Hematopoietic multipotent progenitor cell treated with erythropoietin and hydrocortisone succinate and interleukin-3 and kit ligand, for 17 days (in vitro differentiated cells): ENCODE measurements at regions not wholly inside any gene's neighbourhood (a gene's known extent, or its start where the extent isn't known, plus 50 kb on each side); places are given as distances from the start of the nearest gene placed in this dataset.

Experiments used
- DNase-seq: peaks from one replicate; pipeline ENCODE4 v3.0.0-alpha.2; 2015; ENCODE audit warnings: low spot score

DNA sequence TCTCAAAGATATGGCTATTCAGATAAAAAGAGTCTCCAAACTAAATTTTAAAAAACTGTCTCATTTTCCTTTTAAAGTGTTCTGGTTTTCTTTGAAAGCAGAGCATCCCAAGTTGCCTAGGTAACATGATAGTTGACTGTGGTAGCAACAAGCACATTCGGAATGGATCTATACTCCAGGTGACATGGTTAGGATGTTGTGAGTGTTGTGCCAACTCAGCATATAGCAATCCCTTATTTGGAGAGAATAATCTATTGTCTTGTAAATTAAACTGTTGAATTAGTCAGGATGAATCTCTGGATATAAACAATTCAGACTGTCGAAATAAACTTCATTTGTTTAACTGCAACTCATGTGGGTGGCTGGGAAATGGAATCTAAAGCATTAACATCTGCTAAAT lies 418.6 kb downstream of the TUSC7 start:
- no peak for DNase-seq

DNA sequence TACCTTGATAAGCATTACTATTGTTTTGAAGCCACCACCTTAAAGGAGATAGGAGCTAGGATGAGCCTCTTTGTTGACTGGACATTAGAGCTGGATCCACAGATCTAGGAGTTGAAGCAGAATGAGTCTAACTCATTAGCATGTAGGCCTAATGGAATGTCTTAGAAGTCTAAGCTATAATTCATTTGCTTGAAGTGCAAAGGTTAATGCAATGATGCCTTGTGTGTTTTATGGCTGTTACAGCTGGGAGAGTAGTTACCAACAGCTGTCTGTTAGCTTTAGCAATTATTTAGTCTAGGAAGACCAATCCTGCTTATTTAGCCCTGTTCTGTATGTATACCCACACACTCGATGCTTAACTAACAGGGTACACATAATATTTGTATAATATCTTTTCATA lies 419.3 kb downstream of the TUSC7 start:
- DNase-seq: no peak

DNA sequence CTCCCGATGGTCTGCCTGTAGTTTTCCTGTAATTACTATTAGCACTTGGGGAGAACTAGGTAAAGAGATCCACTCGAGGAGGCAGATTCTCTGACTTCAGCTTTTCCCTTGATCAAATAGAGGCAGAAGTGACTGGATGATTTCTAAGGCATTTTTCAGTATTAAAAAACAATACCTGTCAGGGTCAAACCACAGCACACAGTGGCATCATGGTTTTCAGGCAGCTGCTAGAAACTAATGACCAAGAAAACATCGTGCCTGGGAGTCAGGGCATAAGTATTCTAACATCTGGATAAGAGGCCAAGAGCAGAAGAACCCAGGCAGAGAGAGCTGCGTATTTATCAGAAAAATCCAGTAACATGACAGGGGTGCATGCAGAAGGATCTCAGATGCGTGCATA lies 419.9 kb downstream of the TUSC7 start:
- no peak for DNase-seq

DNA sequence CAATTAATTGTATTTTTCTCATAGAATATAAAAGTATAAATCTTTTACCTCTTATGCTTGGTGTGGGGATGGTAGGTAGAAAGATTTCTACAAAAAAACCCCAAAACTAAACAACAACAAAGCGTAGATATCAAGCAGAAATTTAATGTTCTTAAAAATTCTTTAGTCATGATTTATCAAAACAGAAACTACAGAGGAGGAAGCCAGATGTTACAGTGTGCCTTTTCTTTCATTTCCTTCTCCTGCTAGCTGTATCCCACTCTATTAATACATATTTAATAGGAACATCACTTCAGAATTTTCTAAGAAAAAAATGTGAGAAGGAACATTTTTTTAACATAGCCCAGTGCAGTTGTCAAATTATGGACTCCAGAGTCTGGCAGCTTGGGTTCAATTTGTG lies 420.6 kb downstream of the TUSC7 start:
- no peak for DNase-seq

- DNase-seq: no peak
Observed at GRCh38 chr3:117131259-117131658, 421.7 kb downstream of the TUSC7 start.

DNA sequence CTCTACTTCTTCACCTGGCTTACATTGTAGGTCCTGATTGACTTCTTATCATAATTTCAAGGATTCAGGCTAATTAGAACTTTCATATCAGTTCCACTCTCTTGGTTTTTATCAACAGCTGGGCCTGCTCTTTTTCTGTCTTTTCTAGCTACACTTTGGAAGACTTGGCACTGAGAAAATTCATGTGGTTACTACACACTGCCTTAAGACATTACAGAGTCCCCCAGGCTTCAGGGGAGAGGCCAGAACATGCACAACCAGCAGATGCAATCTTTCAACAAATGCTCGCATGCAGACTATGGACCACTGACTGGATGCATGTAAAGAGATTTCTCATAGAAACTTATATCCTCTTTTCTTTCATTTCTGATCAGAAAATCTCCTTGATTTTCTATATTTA lies 423.5 kb downstream of the TUSC7 start:
- no peak for DNase-seq

DNA sequence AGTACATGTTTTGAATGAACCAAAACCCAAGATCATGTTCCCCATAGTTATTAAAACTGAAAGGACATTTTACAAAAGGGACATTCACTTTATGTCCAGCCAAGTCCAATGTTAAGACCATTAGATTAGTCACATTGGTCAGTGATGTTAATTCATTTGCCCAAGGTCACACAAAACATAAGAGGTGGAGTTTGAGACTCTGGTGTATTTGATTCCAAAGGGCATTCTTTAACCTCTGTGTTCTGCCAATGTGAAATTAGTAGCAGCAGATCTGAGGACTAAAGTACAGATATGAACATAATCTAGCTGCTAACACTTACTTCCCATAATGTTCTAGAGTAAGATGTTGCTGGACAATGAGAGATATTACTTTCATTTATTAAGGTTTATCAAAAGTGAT lies 425.6 kb downstream of the TUSC7 start:
- DNase-seq: no peak

DNA sequence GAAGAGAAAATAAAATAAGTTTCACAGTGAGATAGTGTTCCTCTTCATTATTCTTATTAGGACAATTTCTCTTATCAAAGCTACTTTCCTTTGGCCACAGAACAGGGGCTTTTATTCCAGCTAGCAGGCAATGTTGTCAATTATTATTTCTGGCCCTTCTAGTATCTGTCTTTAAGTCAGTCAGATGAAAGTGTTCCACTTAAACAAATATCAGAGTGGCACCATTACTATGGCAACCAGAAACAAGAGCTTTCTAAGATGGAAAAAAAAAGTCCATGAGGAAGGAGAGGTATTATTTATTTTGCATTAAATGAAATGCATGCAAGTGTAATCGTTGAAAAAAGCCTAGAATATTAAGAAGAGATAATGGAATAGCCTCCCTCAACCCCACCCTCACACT lies 426.4 kb downstream of the TUSC7 start:
- DNase-seq: no peak

DNA sequence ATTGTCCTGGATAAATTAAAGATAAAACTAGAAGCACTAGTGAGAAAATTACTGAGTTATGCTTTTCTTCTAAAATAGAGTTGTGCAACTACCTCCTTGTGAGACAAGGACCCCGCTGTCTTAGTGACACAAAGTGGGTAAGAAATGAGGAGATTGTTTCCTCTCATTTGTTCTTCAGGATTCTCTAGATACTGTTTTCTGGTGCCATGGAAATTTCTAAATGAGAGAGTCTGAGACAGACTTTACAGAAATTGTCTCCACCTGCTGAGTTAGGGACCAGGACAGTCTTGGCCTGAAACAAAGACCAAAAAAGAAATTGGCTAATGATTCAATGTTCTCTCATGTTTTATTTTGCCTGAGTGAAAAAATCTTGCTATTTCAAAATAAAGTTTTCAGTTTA lies 427.5 kb downstream of the TUSC7 start:
- no peak for DNase-seq

DNA sequence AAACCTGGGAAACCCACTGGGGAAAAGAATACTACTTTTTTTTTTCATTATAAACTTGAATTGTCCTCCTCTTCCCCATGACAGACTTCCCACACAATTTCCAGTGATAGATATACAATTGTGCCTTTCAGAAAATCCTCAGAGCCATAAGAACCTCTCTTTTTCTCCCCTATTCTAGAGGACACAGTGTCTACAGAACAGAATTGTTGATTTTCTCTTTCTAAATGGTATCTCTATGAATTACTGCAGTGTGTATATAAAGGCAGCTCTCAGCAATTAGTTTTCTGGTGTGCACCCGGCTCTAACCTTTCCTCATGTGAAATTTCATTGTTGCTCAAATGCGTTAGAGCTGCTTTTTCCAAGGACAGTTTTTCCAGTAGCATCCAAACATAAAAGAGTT lies 430.1 kb downstream of the TUSC7 start:
- no peak for DNase-seq

DNA sequence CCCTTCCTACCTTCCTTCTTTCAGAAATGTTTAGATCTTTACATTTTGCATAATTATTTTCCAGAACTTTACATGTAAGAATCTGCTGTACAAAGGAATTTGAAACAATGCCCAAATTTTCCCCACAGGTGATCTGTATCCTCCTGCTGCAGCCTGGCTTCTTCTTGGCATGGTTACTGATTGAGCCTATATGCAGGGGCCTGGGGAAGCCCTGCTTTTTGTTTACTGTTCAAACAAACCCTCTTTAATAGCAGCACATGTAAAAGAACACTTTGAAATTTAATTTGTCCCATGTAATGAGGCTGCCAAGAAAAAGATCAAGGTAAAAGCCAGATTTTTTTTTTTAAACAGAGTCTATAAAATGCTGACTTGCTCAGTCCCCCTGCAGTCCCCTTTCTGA lies 432.2 kb downstream of the TUSC7 start:
- DNase-seq: no peak

DNA sequence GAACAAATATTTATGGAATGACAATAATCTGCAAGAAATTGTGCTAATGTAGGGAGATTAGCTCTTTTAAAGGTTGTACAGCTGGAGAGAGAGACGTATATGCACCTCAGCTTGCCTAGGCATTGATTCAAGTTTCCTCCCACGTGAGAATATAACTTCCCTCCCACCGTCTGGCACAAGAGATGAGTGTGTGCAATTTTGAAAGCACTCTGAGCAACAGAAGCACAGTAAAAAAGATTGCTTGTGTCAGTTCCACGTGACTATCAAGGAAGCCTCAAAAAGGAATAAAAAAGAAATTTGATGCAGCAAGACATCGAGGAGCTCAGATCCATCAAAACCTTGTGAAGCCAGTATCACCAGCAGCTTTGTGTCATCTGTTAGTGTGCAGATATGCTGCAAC lies 435.3 kb downstream of the TUSC7 start:
- DNase-seq: no peak

DNA sequence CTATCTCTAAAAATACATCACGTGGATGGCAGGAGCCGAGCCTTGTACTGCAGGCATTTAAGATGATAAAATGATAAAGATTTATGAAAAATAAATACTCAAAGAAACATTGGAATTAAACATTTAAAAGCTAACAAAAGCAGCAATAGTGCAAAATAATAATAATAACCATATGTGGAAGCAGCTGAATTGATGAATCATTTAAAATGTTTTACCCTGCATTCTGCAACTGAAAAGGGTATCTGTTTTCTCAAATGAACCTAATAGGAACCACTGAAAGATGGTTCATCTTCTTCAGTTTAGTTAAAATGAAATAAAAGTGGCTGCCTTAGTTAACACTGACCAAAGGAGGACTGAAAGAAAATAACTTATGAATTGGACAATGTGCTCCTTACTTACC lies 436.1 kb downstream of the TUSC7 start:
- no peak for DNase-seq

- DNase-seq: no peak
Observed at GRCh38 chr3:117146571-117146970, 437.0 kb downstream of the TUSC7 start.

- no peak for DNase-seq
Observed at GRCh38 chr3:117149584-117149983, 440.0 kb downstream of the TUSC7 start.

DNA sequence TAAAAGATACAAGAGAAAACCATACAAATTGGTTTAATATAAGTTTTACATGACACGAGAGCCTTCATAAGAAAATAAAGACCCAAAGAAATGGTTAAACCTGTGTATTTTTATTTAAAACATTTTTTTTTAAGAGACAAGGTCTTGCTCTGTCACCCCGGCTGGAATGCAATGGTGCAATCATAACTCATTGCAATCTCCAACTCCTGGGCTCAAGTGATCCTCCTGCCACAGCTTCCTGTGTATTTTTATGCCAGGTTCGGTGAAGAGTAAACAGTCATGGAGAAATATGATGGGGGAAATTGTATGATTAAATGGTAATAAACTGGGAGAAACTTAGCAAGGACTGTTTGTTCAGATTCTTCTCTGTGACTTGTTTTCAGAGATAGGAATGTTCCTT lies 441.0 kb downstream of the TUSC7 start:
- no peak for DNase-seq

GRCh38 chr3:117160176-117160575 lies 450.6 kb downstream of the TUSC7 start:
- no peak for DNase-seq

- DNase-seq: no peak
Observed at GRCh38 chr3:117161816-117162215, 452.2 kb downstream of the TUSC7 start.

- DNase-seq: no peak
Observed at GRCh38 chr3:117165176-117165575, 455.6 kb downstream of the TUSC7 start.

DNA sequence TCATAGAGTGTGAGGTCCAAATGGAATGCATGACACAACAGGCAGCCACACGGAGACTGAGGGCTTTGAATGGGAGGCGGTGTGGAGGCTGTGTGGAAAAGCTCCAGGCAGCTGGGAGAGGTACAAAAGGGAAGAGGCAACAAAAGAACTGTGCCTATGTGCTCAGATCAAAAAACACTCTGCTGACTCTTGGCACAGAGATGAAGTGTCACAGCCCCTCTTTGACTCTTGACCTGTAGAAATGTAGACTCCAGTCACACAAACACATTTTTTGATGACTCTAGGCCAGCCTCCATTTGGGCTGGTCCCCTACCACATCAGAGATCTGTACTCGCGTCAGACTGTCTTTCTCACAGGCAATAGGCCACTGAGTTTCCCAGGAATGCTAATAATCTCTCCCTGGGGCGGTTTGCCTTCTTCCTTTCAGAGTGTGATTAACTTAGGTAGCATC lies 456.0 kb downstream of the TUSC7 start:
- DNase-seq: no peak

DNA sequence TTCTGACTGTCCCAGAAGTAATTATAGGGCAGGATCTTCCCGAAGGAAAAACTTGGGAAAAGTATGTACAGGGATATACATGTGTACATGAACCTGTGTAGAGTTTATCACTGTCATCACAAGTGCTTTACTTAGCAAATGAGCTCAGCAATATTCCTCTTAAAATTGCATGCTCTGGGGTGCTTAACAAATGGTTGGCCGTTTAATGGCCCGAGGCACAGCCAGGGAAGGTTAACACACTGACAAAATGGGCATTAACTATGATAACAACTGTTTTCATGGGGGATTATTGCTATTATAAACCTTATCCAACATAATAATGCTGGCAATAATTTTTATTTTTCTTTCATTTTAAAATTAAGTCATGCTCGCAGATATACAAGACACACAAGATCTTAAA lies 459.3 kb downstream of the TUSC7 start:
- no peak for DNase-seq

DNA sequence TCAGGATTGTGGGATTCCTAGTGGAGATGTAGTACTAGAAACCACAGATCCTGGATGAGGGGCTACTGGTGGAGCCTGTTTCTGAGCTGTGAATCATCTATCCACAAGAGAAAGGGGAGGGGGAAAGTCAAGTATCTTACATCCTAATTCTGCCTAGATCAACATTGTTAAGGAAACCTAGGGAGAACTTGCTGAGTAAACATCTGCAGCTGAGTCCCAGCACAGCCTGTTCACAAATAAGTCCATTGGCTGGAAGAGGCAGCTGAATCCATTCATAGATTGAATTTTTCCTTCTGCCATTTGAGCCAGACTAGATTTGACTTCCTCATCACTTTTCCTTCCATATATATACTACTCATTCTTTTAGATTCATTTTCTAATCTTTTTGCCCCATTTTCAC lies 460.5 kb downstream of the TUSC7 start:
- no peak for DNase-seq

DNA sequence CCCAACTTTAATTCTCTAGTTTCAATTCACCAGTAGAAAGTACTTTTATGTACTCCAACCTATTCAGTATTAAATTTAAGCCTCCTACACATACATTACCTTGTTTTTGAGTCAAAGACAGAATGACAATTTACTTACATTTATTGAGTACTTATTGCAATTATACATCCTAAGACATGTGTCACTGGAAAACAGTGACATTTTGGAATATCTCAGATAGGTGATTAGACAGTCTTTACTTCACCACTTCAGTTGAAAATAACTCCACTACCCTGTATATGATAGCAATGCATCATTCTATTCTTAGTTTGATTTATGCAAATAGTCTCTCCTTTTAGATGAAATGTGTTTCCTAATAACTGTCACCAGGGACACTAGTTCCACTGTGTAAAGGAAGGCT lies 461.5 kb downstream of the TUSC7 start:
- DNase-seq: no peak

- no peak for DNase-seq
Observed at GRCh38 chr3:117172426-117172825, 462.8 kb downstream of the TUSC7 start.

- no peak for DNase-seq
Observed at GRCh38 chr3:117181222-117181621, 471.6 kb downstream of the TUSC7 start.
